ENCODE measurements at regions not wholly inside any gene's neighbourhood (a gene's known extent, or its start where the extent isn't known, plus 50 kb on each side); places are given as distances from the start of the nearest gene placed in this dataset.

DNA sequence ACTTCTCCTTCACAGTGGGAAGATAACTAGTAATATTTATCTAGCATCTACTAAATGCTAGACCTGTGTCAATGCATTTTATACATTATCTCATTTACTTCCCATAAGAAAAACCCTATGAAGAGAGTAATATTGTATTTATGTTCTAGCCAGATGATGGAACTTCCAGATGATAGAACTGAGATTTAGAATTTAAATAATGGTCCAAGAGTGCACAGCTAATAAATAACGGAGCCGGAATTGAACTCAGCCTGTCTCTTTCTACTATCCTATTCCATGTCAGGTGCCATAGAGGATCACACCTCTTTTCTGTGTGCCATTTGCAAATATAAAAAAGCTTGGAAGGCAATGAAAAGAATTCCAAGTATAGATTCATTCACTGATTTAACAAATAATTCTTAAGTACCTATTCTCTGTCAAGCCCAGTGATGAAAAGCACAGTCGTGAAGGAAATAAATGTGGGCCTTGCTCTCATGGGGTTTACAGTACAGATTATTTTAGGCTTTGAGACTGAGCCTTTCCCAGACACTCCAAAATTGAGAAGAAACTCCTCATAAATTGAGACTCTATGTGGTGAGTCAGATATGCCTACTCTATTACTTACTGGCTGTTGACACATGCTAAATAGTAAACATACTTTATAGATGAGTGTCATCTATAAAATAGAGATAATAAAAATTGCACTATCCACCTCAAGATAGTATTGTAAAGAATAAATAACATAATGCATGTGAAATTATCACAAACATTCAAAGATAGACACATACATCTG is 378.0 kb upstream of the PRMT6 start:
- TF ChIP-seq, protein P1, sequence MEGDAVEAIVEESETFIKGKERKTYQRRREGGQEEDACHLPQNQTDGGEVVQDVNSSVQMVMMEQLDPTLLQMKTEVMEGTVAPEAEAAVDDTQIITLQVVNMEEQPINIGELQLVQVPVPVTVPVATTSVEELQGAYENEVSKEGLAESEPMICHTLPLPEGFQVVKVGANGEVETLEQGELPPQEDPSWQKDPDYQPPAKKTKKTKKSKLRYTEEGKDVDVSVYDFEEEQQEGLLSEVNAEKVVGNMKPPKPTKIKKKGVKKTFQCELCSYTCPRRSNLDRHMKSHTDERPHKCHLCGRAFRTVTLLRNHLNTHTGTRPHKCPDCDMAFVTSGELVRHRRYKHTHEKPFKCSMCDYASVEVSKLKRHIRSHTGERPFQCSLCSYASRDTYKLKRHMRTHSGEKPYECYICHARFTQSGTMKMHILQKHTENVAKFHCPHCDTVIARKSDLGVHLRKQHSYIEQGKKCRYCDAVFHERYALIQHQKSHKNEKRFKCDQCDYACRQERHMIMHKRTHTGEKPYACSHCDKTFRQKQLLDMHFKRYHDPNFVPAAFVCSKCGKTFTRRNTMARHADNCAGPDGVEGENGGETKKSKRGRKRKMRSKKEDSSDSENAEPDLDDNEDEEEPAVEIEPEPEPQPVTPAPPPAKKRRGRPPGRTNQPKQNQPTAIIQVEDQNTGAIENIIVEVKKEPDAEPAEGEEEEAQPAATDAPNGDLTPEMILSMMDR (conservative IDR thresholded peaks at IDR 0.05; ENCODE audit: low read length), result no peak
- TF ChIP-seq EZH2phosphoT487 (IDR thresholded peaks at IDR 0.05; ENCODE audit: borderline replicate concordance), result no peak
